ENCODE measurements at regions not wholly inside any gene's neighbourhood (a gene's known extent, or its start where the extent isn't known, plus 50 kb on each side); places are given as distances from the start of the nearest gene placed in this dataset.

- Histone ChIP-seq H3K4me1 (replicated peaks in 1 of 2) (no peaks in the 10 kb centered on the region), H3K9me3 (replicated peaks in 1 of 3) (peaks cover 0 to 18% (median 0%) of the 10 kb centered on the region in 3 donors), H3K36me3 (replicated peaks in 1 of 2) (no peaks in the 10 kb centered on the region), H3K27me3 (peaks cover 2% of the 10 kb centered on the region), H3K4me3 (no peak overlapping the region), H3K27ac (no peak overlapping the region)
- no peak for TF ChIP-seq CTCF (IDR thresholded peaks at IDR 0.05)
- no peak for TF ChIP-seq POLR2A (IDR thresholded peaks at IDR 0.05)
- intact Hi-C loops (cut with DNase I): no loop called here
- 88 to 94% (median 90%) methylated on average over 1 of the region's 1 CpG for WGBS, 4 donors
- no peak for DNase-seq
Measured at GRCh38 chr11:72513411-72513810, 79.1 kb upstream of the CLPB start.

DNA sequence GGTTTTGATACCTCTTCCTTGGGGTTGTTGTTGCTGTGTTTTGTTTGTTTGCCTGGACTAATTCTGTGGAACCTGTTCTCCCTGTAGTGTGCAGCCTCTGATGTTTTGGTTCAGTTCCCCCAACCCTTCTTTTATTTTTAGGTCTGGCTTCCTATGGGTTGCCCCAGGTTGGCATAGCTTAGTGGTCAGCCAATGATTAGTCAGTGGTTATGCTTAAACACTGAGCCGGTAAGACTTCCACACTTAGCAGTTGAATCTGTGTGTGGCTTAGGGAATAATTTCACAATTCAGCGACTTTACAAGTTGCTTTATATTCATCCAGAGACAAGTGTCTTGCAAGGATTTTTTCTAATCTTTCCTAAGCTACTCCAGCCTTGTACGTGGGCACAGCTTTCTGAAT, 78.6 kb upstream of the CLPB start:
- no peak for TF ChIP-seq CTCF (IDR thresholded peaks at IDR 0.05)
- no peak for TF ChIP-seq POLR2A (IDR thresholded peaks at IDR 0.05)
- H3K4me1 ChIP-seq (replicated peaks in 1 of 2): no peaks in the 10 kb centered on the region
- H3K36me3 ChIP-seq (replicated peaks in 1 of 2): no peaks in the 10 kb centered on the region
- H3K27me3 ChIP-seq: peaks cover 2% of the 10 kb centered on the region
- DNase-seq: no peak
- no peak overlapping the region for H3K27ac ChIP-seq
- H3K9me3 ChIP-seq (replicated peaks in 1 of 3): peaks cover 0 to 18% (median 0%) of the 10 kb centered on the region in 3 donors
- H3K4me3 ChIP-seq: no peak overlapping the region
- 77 to 92% (median 84%) methylated on average over 3 of the region's 3 CpGs for WGBS, 4 donors
- intact Hi-C loops (cut with DNase I): no loop called here

DNA sequence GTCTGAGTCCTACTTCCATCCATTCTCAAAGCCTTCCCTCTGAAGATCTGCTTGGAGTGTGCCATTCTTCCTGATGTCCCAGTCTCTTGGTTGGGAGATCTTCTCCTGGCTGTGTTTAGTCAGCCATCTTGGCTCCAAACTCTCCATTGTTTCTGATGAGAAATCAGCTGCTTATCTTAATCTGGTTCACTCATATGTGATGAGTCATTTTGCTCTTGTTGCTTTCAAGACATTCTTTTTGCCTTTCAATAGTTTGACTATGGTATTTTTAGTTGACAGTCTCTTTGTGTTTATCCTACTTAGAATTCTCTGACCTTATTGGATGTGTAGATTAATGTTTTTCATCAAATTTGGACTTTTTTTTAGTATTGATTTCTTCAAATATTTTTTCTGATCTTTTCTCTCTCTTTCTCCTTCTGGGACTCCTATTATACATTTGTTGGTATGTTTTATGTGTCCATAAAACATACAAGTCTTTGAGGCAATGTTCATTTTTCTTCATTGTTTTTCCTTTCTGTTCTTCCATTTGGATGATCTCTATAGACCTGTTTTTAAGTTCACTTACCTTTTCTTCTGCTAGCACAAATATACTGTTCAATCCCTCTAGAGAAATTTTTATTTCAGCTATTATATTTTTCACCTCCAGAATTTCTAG, 77.2 kb upstream of the CLPB start:
- TF ChIP-seq CTCF (IDR thresholded peaks at IDR 0.05) (no peak), POLR2A (IDR thresholded peaks at IDR 0.05) (no peak)
- DNase-seq: no peak
- H3K36me3 ChIP-seq (replicated peaks in 1 of 2): no peaks in the 10 kb centered on the region
- no peak overlapping the region for H3K4me3 ChIP-seq
- H3K27ac ChIP-seq: no peak overlapping the region
- H3K4me1 ChIP-seq (replicated peaks in 1 of 2): no peaks in the 10 kb centered on the region
- intact Hi-C loops (cut with DNase I): no loop called here
- H3K9me3 ChIP-seq (replicated peaks in 1 of 3): peaks cover 0 to 18% (median 0%) of the 10 kb centered on the region in 3 donors
- peaks cover 2% of the 10 kb centered on the region for H3K27me3 ChIP-seq

- intact Hi-C loops (cut with DNase I): no loop called here
- TF ChIP-seq POLR2A (IDR thresholded peaks at IDR 0.05) (no peak), CTCF (IDR thresholded peaks at IDR 0.05) (no peak)
- WGBS, 4 donors: 84 to 95% (median 88%) methylated on average over 2 of the region's 2 CpGs
- Histone ChIP-seq H3K4me1 (replicated peaks in 1 of 2) (no peaks in the 10 kb centered on the region), H3K36me3 (replicated peaks in 1 of 2) (no peaks in the 10 kb centered on the region), H3K27ac (no peak overlapping the region), H3K4me3 (no peak overlapping the region), H3K27me3 (no peaks in the 10 kb centered on the region), H3K9me3 (replicated peaks in 1 of 3) (peaks cover 0 to 13% (median 0%) of the 10 kb centered on the region in 3 donors)
- no peak for DNase-seq
Measured at GRCh38 chr11:72507050-72507449, 72.7 kb upstream of the CLPB start.
